HG03066 (cell line): ENCODE measurements at regions not wholly inside any gene's neighbourhood (a gene's known extent, or its start where the extent isn't known, plus 50 kb on each side); places are given as distances from the start of the nearest gene placed in this dataset.

Source experiments
- ATAC-seq: cut with Tn5 transposase; IDR thresholded peaks from one replicate; pipeline ENCODE4 v1.9.1; 2021; ENCODE audit warnings: low read depth; ENCODE audit not compliant: unreplicated experiment

GRCh38 chr2:64220894-64221617 is 76.8 kb upstream of the PELI1 start:
- no peak for ATAC-seq

DNA sequence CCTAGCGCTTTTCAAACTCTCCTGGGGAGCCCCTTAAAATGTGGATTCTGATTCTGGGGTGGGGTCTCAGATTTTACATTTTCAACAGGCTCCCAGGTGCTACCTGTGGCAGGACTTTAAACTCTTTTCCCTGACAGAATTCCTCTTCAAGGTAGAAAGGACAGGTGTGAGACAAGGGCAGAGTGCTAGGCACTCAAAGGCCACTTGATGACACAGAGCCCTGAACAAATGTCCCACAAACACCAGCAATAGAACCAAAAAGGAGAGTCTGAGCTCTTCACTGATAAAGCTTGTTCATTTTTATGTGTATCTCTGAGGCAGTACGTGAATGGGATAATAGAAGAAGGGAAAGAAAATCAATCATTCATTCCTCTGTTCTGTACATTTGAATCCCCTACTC is 77.7 kb upstream of the PELI1 start:
- ATAC-seq: no peak

- ATAC-seq: no peak
These were observed 78.1 kb upstream of the PELI1 start for GRCh38 chr2:64222351-64222750.

DNA sequence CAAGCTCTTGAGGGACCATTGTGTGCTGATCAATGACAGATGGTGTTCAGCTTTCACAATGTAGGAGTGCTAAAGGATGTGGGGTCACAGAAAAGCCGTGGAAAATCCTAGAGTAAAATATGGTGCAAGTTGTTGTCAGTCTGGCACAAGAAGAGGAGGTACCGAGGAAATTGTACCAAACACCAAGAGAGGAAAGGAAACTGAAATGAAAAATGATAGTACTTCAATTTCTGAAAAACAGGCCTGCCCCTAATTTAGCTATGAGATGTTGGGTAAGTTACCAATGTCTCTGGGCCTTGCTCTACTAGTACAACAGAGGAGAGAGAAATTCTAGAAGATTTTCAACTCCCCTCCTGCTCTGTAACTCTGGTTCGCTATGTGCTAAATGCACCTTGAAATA is 78.8 kb upstream of the PELI1 start:
- ATAC-seq: peak; percentile 47

GRCh38 chr2:64225491-64225890 is 81.3 kb upstream of the PELI1 start:
- ATAC-seq: no peak

GRCh38 chr2:64226611-64227010 is 82.4 kb upstream of the PELI1 start:
- no peak for ATAC-seq

- ATAC-seq: no peak
These were observed 83.4 kb upstream of the PELI1 start for GRCh38 chr2:64227603-64228125.

GRCh38 chr2:64228126-64228678 is 84.0 kb upstream of the PELI1 start:
- peak; percentile 95 for ATAC-seq

DNA sequence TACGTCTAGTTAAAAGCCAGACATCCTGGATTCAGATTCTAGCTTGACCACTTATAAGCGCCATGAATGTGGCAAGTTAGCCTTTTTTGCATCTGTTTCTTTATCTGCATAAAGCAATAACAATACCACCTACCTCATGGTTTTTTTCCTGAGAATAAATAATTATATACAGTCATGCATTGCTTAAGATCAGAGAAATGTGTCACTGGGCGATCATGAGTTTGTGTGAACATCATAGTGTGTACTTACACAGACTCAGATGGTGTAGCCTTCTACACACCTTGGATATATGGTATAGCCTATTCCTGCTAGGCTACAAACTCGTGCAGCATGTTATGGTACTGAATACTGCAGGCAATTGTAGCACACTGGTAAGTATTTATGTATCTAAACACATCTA is 84.7 kb upstream of the PELI1 start:
- no peak for ATAC-seq

- ATAC-seq: no peak
These were observed 86.3 kb upstream of the PELI1 start for GRCh38 chr2:64230540-64230939.

DNA sequence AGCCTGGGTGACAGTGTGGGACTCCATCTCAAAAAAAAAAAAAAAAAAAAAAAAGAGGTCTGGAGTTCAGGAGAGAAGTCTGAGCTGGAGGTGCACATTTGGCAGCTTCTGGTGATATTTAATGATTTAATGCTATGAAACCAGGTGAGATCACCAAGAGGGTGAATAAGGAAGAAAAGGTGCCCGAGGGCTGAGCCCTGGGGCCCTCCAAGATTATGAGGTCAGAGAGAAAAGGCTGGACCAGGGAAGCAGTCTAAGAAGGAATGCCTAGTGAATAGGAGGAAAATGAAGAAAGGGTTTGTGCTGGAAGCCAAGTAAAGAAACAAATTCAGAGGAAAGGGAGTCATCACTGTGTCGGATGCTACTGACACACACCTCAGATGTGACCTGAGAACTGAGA is 88.0 kb upstream of the PELI1 start:
- no peak for ATAC-seq

GRCh38 chr2:64233376-64233922 is 89.2 kb upstream of the PELI1 start:
- no peak for ATAC-seq

DNA sequence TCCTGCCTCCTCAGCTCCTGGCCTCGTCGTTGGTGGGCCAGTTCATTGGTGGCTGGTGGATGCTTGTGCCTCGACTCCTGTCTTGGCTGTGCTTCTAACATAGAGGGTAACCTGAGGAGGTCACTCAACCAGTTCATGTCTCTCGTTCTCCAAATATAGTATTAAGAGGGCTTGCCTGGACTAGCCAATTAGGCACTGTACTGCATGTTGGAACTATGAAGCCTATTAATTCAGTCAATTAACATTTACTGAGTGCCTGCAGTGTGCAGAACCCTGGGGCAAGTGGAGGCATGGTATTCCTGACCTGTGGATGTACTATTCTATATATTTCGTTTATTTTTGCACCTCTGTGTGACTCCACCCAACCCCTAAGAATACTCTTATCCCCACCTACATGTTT is 89.9 kb upstream of the PELI1 start:
- ATAC-seq: no peak

GRCh38 chr2:64234785-64235184 is 90.6 kb upstream of the PELI1 start:
- peak; percentile 90 for ATAC-seq

DNA sequence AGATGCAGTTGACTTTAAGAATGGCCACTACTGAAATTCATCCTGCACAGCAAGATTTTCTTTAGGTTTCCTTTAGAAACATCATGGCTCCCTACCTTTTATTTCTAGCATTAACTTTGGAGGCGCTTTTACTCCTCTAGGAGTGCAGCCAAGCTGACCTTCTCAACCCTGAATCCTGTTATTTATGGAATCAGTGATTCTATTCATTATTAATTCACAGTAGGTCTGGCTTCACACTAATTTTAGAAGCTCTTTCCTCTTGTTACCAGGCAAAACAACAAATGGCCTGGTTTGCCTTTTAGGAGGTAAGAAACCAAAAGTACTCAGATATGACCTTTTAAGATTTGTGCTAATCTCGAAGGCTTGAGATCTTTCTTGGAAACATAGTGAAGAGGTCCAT is 93.0 kb upstream of the PELI1 start:
- no peak for ATAC-seq

GRCh38 chr2:64238799-64239198 is 94.6 kb upstream of the PELI1 start:
- no peak for ATAC-seq

- ATAC-seq: no peak
These were observed 99.1 kb upstream of the PELI1 start for GRCh38 chr2:64243081-64244036.

- no peak for ATAC-seq
These were observed 99.8 kb upstream of the PELI1 start for GRCh38 chr2:64244037-64244416.

DNA sequence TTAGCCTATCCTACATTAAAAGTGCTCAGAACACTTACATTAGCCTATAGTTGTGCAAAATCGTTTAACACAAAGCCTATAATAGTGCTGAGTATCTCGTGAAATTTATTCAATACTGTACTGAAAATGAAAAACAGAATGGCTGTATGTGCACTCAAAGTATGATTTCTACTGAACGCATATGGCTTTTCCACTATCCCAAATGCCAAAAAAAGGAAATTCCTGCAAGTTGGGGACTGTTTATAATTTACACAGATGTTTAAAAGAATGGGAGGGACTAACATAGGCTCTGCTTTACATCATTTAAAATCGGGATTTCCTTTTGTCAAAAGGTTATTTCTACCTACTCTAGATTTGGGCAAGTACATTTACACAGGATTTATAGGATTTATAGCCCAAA is 101.4 kb upstream of the PELI1 start:
- ATAC-seq: no peak

DNA sequence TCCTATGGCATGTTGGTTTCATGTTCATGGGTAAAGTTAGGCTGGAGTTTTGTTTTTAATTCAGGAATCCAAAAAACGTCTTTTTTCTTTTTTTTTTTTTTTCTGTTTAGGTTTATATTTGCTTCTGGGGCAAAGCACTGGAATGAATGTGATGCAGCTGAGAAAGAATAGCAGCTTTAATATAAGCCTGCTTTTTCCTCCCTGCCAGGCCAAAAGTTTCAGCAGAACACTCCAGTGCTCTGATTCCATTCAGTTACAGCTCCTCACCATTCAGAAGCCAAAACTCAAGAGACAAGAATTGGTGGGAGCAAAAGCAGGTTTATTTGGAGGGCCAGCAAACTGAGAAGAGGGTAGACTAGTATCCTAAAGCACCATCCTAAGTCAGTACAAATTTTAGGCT is 102.7 kb upstream of the PELI1 start:
- ATAC-seq: no peak

DNA sequence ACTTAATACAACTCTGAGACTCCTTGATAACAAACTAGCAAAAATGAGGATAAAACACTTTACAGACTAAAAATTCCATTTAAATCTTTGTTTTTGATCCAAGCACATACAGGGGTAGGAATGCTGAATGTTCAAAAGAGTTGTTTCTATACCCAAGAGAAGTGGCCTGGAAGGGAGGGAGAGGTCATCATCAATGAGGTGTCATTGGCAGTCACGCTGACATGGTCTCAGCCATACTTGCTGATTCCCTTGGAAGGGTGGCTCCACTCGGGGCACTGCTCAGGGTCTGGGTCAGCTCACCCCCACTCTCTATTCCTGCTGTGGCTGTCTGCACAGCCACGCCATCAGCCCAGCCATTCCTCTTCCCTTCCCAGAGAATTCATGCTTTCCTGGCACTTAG is 105.2 kb upstream of the PELI1 start:
- no peak for ATAC-seq
